Activated CD4-positive, alpha-beta T cell treated with anti-CD3 and anti-CD28 coated beads for 36 hours (primary cell): ENCODE measurements at regions not wholly inside any gene's neighbourhood (a gene's known extent, or its start where the extent isn't known, plus 50 kb on each side); places are given as distances from the start of the nearest gene placed in this dataset.

Source experiments
- ATAC-seq: fragments of 200-7000 bp; cut with Tn5 transposase; one replicate; pipeline ENCODE4 v1.10.0; 2021; ENCODE audit warnings: mild to moderate bottlenecking, moderate library complexity
- CTCF ChIA-PET: fragments of 350-600 bp; sonication (Branson Sonifier 250); formaldehyde crosslinking; loops from one replicate; lab custom pipeline; 2021; ENCODE audit warnings: antibody characterized with exemption; lab: Charles Lee
- POLR2A ChIA-PET: fragments of 350-600 bp; sonication (Branson Sonifier 250); formaldehyde crosslinking; loops from one replicate; lab custom pipeline; 2021; ENCODE audit warnings: antibody characterized with exemption, inconsistent platforms; lab: Charles Lee
- DNase-seq: peaks from one replicate; pipeline ENCODE4 v3.0.0-alpha.2; 2020
- H3K27ac Mint-ChIP-seq: one replicate; pipeline ENCODE4 v1.8.0; 2021; ENCODE audit warnings: mixed read lengths
- H3K27me3 Mint-ChIP-seq: one replicate; pipeline ENCODE4 v1.8.0; 2021; ENCODE audit warnings: mixed read lengths
- H3K36me3 Mint-ChIP-seq: one replicate; pipeline ENCODE4 v1.8.0; 2021; ENCODE audit warnings: low read depth, mixed read lengths
- H3K4me1 Mint-ChIP-seq: one replicate; pipeline ENCODE4 v1.8.0; 2021; ENCODE audit warnings: mixed read lengths
- H3K4me3 Mint-ChIP-seq: one replicate; pipeline ENCODE4 v1.8.0; 2021; ENCODE audit warnings: mild to moderate bottlenecking, moderate library complexity, mixed read lengths
- H3K9me3 Mint-ChIP-seq: one replicate; pipeline ENCODE4 v1.8.0; 2021; ENCODE audit warnings: low read depth, mixed read lengths
- intact Hi-C, 2 experiments: fragments of 100-400 bp; cut with DNase I in 1 of 2; cut with micrococcal nuclease in 1 of 2; formaldehyde crosslinking; loops; one replicate each; pipeline versions ENCODE4 v1.14.2 to v1.15.1; 2022 to 2024; cut with DNase I, micrococcal nuclease

GRCh38 chr9:99515093-99515492 is 293.0 kb downstream of the SEC61B start:
- H3K27me3 Mint-ChIP-seq = peaks cover 12% of the 10 kb centered on the region
- intact Hi-C loops = no loop called here
- H3K4me3 Mint-ChIP-seq = no peak overlapping the region
- no peak overlapping the region for H3K27ac Mint-ChIP-seq
- peaks cover 6% of the 10 kb centered on the region for H3K4me1 Mint-ChIP-seq
- ATAC-seq (no peak), DNase-seq (no peak)
- ChIA-PET POLR2A (no interaction called here), CTCF (interaction anchor here (2.5 kb wide), 1 partner anchor 30 kb away, joined by 7 read pairs; no protein-coding TSS in a partner anchor)
- H3K9me3 Mint-ChIP-seq = no peaks in the 10 kb centered on the region
- no peaks in the 10 kb centered on the region for H3K36me3 Mint-ChIP-seq

- Mint-ChIP-seq H3K36me3 (no peaks in the 10 kb centered on the region), H3K4me3 (no peak overlapping the region), H3K9me3 (no peaks in the 10 kb centered on the region), H3K4me1 (peaks cover 6% of the 10 kb centered on the region), H3K27ac (no peak overlapping the region), H3K27me3 (peaks cover 12% of the 10 kb centered on the region)
- DNase-seq (peak; percentile 14), ATAC-seq (peak; percentile 31)
- POLR2A ChIA-PET = no interaction called here
- CTCF ChIA-PET = interaction anchor here (2.5 kb wide), 1 partner anchor 31 kb away, joined by 7 read pairs; no protein-coding TSS in a partner anchor
- intact Hi-C loops = no loop called here
These were observed 294.0 kb downstream of the SEC61B start for GRCh38 chr9:99515895-99516656.

GRCh38 chr9:99516657-99517049 is 294.6 kb downstream of the SEC61B start:
- intact Hi-C loops = no loop called here
- peaks cover 6% of the 10 kb centered on the region for H3K4me1 Mint-ChIP-seq
- peak; percentile 47 for DNase-seq
- H3K9me3 Mint-ChIP-seq = no peaks in the 10 kb centered on the region
- H3K27ac Mint-ChIP-seq = no peak overlapping the region
- POLR2A ChIA-PET = no interaction called here
- H3K27me3 Mint-ChIP-seq = peaks cover 14% of the 10 kb centered on the region
- ATAC-seq = peak; percentile 97
- no peaks in the 10 kb centered on the region for H3K36me3 Mint-ChIP-seq
- CTCF ChIA-PET = interaction anchor here (2.5 kb wide), 1 partner anchor 31 kb away, joined by 7 read pairs; no protein-coding TSS in a partner anchor
- H3K4me3 Mint-ChIP-seq = no peak overlapping the region

GRCh38 chr9:99523838-99524237 is 297.8 kb upstream of the NR4A3 start:
- CTCF ChIA-PET = no interaction called here
- POLR2A ChIA-PET = no interaction called here
- H3K27ac Mint-ChIP-seq = no peak overlapping the region
- no peaks in the 10 kb centered on the region for H3K9me3 Mint-ChIP-seq
- DNase-seq (no peak), ATAC-seq (no peak)
- intact Hi-C loops = no loop called here
- peaks cover 10% of the 10 kb centered on the region for H3K27me3 Mint-ChIP-seq
- H3K4me3 Mint-ChIP-seq = no peak overlapping the region
- no peaks in the 10 kb centered on the region for H3K4me1 Mint-ChIP-seq
- no peaks in the 10 kb centered on the region for H3K36me3 Mint-ChIP-seq

- CTCF ChIA-PET = no interaction called here
- H3K9me3 Mint-ChIP-seq = no peaks in the 10 kb centered on the region
- H3K27ac Mint-ChIP-seq = no peak overlapping the region
- DNase-seq (no peak), ATAC-seq (no peak)
- no peaks in the 10 kb centered on the region for H3K4me1 Mint-ChIP-seq
- H3K36me3 Mint-ChIP-seq = no peaks in the 10 kb centered on the region
- intact Hi-C loops = no loop called here
- POLR2A ChIA-PET = no interaction called here
- H3K27me3 Mint-ChIP-seq = peaks cover 7% of the 10 kb centered on the region
- no peak overlapping the region for H3K4me3 Mint-ChIP-seq
These were observed 290.4 kb upstream of the NR4A3 start for GRCh38 chr9:99531313-99531712.

GRCh38 chr9:99533421-99533820 is 288.3 kb upstream of the NR4A3 start:
- ChIA-PET CTCF (no interaction called here), POLR2A (no interaction called here)
- no peaks in the 10 kb centered on the region for H3K36me3 Mint-ChIP-seq
- no peaks in the 10 kb centered on the region for H3K4me1 Mint-ChIP-seq
- DNase-seq (no peak), ATAC-seq (no peak)
- no peaks in the 10 kb centered on the region for H3K9me3 Mint-ChIP-seq
- no peak overlapping the region for H3K4me3 Mint-ChIP-seq
- peaks cover 10% of the 10 kb centered on the region for H3K27me3 Mint-ChIP-seq
- intact Hi-C loops = no loop called here
- H3K27ac Mint-ChIP-seq = no peak overlapping the region

- H3K36me3 Mint-ChIP-seq = no peaks in the 10 kb centered on the region
- CTCF ChIA-PET = no interaction called here
- no peak for DNase-seq
- H3K27me3 Mint-ChIP-seq = peaks cover 10% of the 10 kb centered on the region
- H3K9me3 Mint-ChIP-seq = no peaks in the 10 kb centered on the region
- intact Hi-C loops = no loop called here
- H3K27ac Mint-ChIP-seq = no peak overlapping the region
- H3K4me1 Mint-ChIP-seq = no peaks in the 10 kb centered on the region
- POLR2A ChIA-PET = no interaction called here
- no peak for ATAC-seq
- H3K4me3 Mint-ChIP-seq = no peak overlapping the region
These were observed 283.7 kb upstream of the NR4A3 start for GRCh38 chr9:99537996-99538395.

- DNase-seq = no peak
- intact Hi-C loops = no loop called here
- Mint-ChIP-seq H3K36me3 (no peaks in the 10 kb centered on the region), H3K4me3 (no peak overlapping the region), H3K27ac (no peak overlapping the region), H3K9me3 (no peaks in the 10 kb centered on the region), H3K27me3 (peaks cover 10% of the 10 kb centered on the region), H3K4me1 (no peaks in the 10 kb centered on the region)
- ChIA-PET CTCF (interaction anchor here (0.5 to 1.0 kb wide), 3 partner anchors 17 to 885 kb away, joined by 3 to 4 read pairs (median 3); no protein-coding TSS in a partner anchor), POLR2A (no interaction called here)
- no peak for ATAC-seq
These were observed 277.2 kb upstream of the NR4A3 start for GRCh38 chr9:99544526-99544925.

- ChIA-PET CTCF (no interaction called here), POLR2A (no interaction called here)
- ATAC-seq (no peak), DNase-seq (no peak)
- Mint-ChIP-seq H3K36me3 (no peaks in the 10 kb centered on the region), H3K27ac (no peak overlapping the region), H3K9me3 (peaks cover 6% of the 10 kb centered on the region), H3K4me1 (no peaks in the 10 kb centered on the region), H3K4me3 (no peak overlapping the region), H3K27me3 (peaks cover 27% of the 10 kb centered on the region)
- intact Hi-C loops = no loop called here
These were observed 272.2 kb upstream of the NR4A3 start for GRCh38 chr9:99549441-99549840.

- ATAC-seq = no peak
- Mint-ChIP-seq H3K4me3 (no peak overlapping the region), H3K4me1 (no peaks in the 10 kb centered on the region), H3K27ac (no peak overlapping the region), H3K9me3 (peaks cover 8% of the 10 kb centered on the region), H3K36me3 (no peaks in the 10 kb centered on the region), H3K27me3 (peaks cover 17% of the 10 kb centered on the region)
- CTCF ChIA-PET = no interaction called here
- intact Hi-C loops = no loop called here
- DNase-seq = no peak
- POLR2A ChIA-PET = no interaction called here
These were observed 265.9 kb upstream of the NR4A3 start for GRCh38 chr9:99555792-99556191.

GRCh38 chr9:99556998-99557397 is 264.7 kb upstream of the NR4A3 start:
- no peaks in the 10 kb centered on the region for H3K36me3 Mint-ChIP-seq
- H3K27me3 Mint-ChIP-seq = peaks cover 13% of the 10 kb centered on the region
- CTCF ChIA-PET = no interaction called here
- POLR2A ChIA-PET = no interaction called here
- DNase-seq (no peak), ATAC-seq (no peak)
- H3K4me3 Mint-ChIP-seq = no peak overlapping the region
- H3K4me1 Mint-ChIP-seq = no peaks in the 10 kb centered on the region
- intact Hi-C loops = no loop called here
- no peak overlapping the region for H3K27ac Mint-ChIP-seq
- H3K9me3 Mint-ChIP-seq = peaks cover 7% of the 10 kb centered on the region

- Mint-ChIP-seq H3K27ac (no peak overlapping the region), H3K36me3 (no peaks in the 10 kb centered on the region), H3K4me3 (no peak overlapping the region), H3K9me3 (peaks cover 7% of the 10 kb centered on the region), H3K4me1 (no peaks in the 10 kb centered on the region), H3K27me3 (peaks cover 8% of the 10 kb centered on the region)
- CTCF ChIA-PET = no interaction called here
- POLR2A ChIA-PET = no interaction called here
- ATAC-seq (no peak), DNase-seq (no peak)
- intact Hi-C loops = no loop called here
These were observed 263.9 kb upstream of the NR4A3 start for GRCh38 chr9:99557816-99558215.
